GM23248 (cell line): ENCODE measurements at regions not wholly inside any gene's neighbourhood (a gene's known extent, or its start where the extent isn't known, plus 50 kb on each side); places are given as distances from the start of the nearest gene placed in this dataset.
A peak's percentile ranks its signal among the peaks of the same experiment; 100 is the strongest.

Experiments used
- DNase-seq: peaks from one replicate; pipeline ENCODE4 v3.0.0-alpha.2; 2015
- H2AFZ ChIP-seq: fragments of 200-600 bp; sonication (generic); 2 replicates; pipeline ENCODE4 v1.6.1; 2016; ENCODE audit warnings: antibody characterized with exemption
- H3F3A ChIP-seq: fragments of 200-600 bp; sonication (generic); 2 replicates; pipeline ENCODE4 v1.6.1; 2016; ENCODE audit warnings: mild to moderate bottlenecking, antibody characterized with exemption, mixed run types; ENCODE audit not compliant: insufficient read depth
- H3K27ac ChIP-seq: fragments of 200-600 bp; sonication (generic); 2 replicates; pipeline ENCODE4 v1.5.1; 2016; ENCODE audit warnings: mild to moderate bottlenecking
- H3K27me3 ChIP-seq: fragments of 200-600 bp; sonication (generic); replicated peaks from 2 replicates; pipeline ENCODE4 v1.6.1; 2016; ENCODE audit warnings: mild to moderate bottlenecking; ENCODE audit not compliant: insufficient read depth
- H3K36me3 ChIP-seq: fragments of 200-600 bp; sonication (generic); 2 replicates; pipeline ENCODE4 v1.6.1; 2016; ENCODE audit warnings: low read depth, mild to moderate bottlenecking
- H3K4me1 ChIP-seq: fragments of 200-600 bp; sonication (generic); 2 replicates; pipeline ENCODE4 v1.6.1; 2016; ENCODE audit warnings: mild to moderate bottlenecking; ENCODE audit not compliant: insufficient read depth
- H3K4me2 ChIP-seq: fragments of 200-600 bp; sonication (generic); one replicate; pipeline ENCODE4 v1.6.1; 2016; ENCODE audit warnings: mild to moderate bottlenecking; ENCODE audit not compliant: unreplicated experiment
- H3K4me3 ChIP-seq: fragments of 200-600 bp; sonication (generic); 2 replicates; pipeline ENCODE4 v1.5.1; 2016; ENCODE audit warnings: mild to moderate bottlenecking
- H3K79me2 ChIP-seq: fragments of 200-600 bp; sonication (generic); 2 replicates; pipeline ENCODE4 v1.6.1; 2016; ENCODE audit warnings: mild to moderate bottlenecking; ENCODE audit not compliant: insufficient read depth
- H3K9ac ChIP-seq: fragments of 200-600 bp; sonication (generic); 2 replicates; pipeline ENCODE4 v1.6.1; 2016; ENCODE audit warnings: mild to moderate bottlenecking
- H3K9me2 ChIP-seq: fragments of 200-600 bp; sonication (generic); 2 replicates; pipeline ENCODE4 v1.6.1; 2016; ENCODE audit warnings: mixed run types, mild to moderate bottlenecking, moderate library complexity; ENCODE audit not compliant: insufficient read depth
- H3K9me3 ChIP-seq: fragments of 200-600 bp; sonication (generic); one replicate; pipeline ENCODE4 v1.6.1; 2017; ENCODE audit warnings: low read depth
- H4K20me1 ChIP-seq: fragments of 200-600 bp; sonication (generic); 2 replicates; pipeline ENCODE4 v1.6.0; 2016; ENCODE audit not compliant: insufficient read depth
- EZH2 ChIP-seq: fragments of 200-600 bp; sonication (generic); IDR thresholded peaks from 2 replicates; pipeline ENCODE4 v1.6.1; 2018; ENCODE audit warnings: antibody characterized with exemption, mild to moderate bottlenecking; ENCODE audit not compliant: insufficient read depth, poor library complexity, severe bottlenecking
- EZH2phosphoT487 ChIP-seq: fragments of 200-600 bp; sonication (generic); IDR thresholded peaks from 2 replicates; pipeline ENCODE4 v1.6.1; 2018; ENCODE audit warnings: antibody characterized with exemption, moderate library complexity, mild to moderate bottlenecking, low read depth; ENCODE audit not compliant: insufficient read depth
- WGBS, 2 experiments: methylation state at CpG; one replicate each; pipeline ENCODE4 v1.1.6; 2015 to 2017; ENCODE audit warnings: low lambda C conversion rate in 2 of 2, low coverage in 1 of 2; ENCODE audit errors: missing lambda C conversion rate in 2 of 2; 5-methylcytosine and 5-hydroxymethylcytosine counted together
- in situ Hi-C: fragments of 300-500 bp; cut with MboI; formaldehyde crosslinking; loops from 2 replicates; pipeline ENCODE4 v1.15.0; 2020

- Histone ChIP-seq H3K79me2 (no peaks in the 10 kb centered on the region), H3K9me2 (no peaks in the 10 kb centered on the region), H4K20me1 (no peaks in the 10 kb centered on the region), H3K36me3 (no peaks in the 10 kb centered on the region), H3K4me3 (no peak overlapping the region), H3K27ac (no peak overlapping the region), H3K4me1 (no peaks in the 10 kb centered on the region), H2AFZ (no peak overlapping the region), H3F3A (no peaks in the 10 kb centered on the region), H3K27me3 (no peaks in the 10 kb centered on the region), H3K9me3 (no peaks in the 10 kb centered on the region), H3K4me2 (no peak overlapping the region), H3K9ac (no peak overlapping the region)
- no peak for DNase-seq
- TF ChIP-seq EZH2: no peak
- TF ChIP-seq EZH2phosphoT487: no peak
- 10 to 15% methylated on average over 5 of the region's 5 CpGs for WGBS, 2 experiments
- in situ Hi-C loops: no loop called here
Observed at GRCh38 chr7:21361413-21362125, 66.3 kb upstream of the SP4 start.

GRCh38 chr7:21364801-21365271 lies 63.0 kb upstream of the SP4 start:
- Histone ChIP-seq H3K9me2 (no peaks in the 10 kb centered on the region), H3K36me3 (no peaks in the 10 kb centered on the region), H3K27ac (no peak overlapping the region), H3K27me3 (no peaks in the 10 kb centered on the region), H3K9me3 (no peaks in the 10 kb centered on the region), H3K4me3 (no peak overlapping the region), H3F3A (no peaks in the 10 kb centered on the region), H3K9ac (no peak overlapping the region), H4K20me1 (no peaks in the 10 kb centered on the region), H3K4me2 (no peak overlapping the region), H2AFZ (no peak overlapping the region), H3K79me2 (no peaks in the 10 kb centered on the region), H3K4me1 (no peaks in the 10 kb centered on the region)
- in situ Hi-C loops: no loop called here
- WGBS, 2 experiments: 25 to 28% methylated on average over 2 of the region's 2 CpGs
- DNase-seq: no peak
- TF ChIP-seq EZH2phosphoT487 (no peak), EZH2 (no peak)

- Histone ChIP-seq H3F3A (no peaks in the 10 kb centered on the region), H3K9me3 (no peaks in the 10 kb centered on the region), H4K20me1 (no peaks in the 10 kb centered on the region), H3K4me3 (no peak overlapping the region), H3K27me3 (no peaks in the 10 kb centered on the region), H3K36me3 (no peaks in the 10 kb centered on the region), H3K9me2 (no peaks in the 10 kb centered on the region), H3K4me1 (no peaks in the 10 kb centered on the region), H3K4me2 (no peak overlapping the region), H2AFZ (no peak overlapping the region), H3K27ac (no peak overlapping the region), H3K9ac (no peak overlapping the region), H3K79me2 (no peaks in the 10 kb centered on the region)
- peak; percentile 5 for DNase-seq
- in situ Hi-C loops: no loop called here
- TF ChIP-seq EZH2phosphoT487 (no peak), EZH2 (no peak)
- WGBS, 2 experiments: 22 to 26% methylated on average over 6 of the region's 6 CpGs
Observed at GRCh38 chr7:21365866-21366624, 61.8 kb upstream of the SP4 start.

- in situ Hi-C loops: no loop called here
- no peaks in the 10 kb centered on the region for H3F3A ChIP-seq
- no peak for DNase-seq
- no peaks in the 10 kb centered on the region for H3K36me3 ChIP-seq
- no peaks in the 10 kb centered on the region for H3K27me3 ChIP-seq
- H3K27ac ChIP-seq: no peak overlapping the region
- no peaks in the 10 kb centered on the region for H3K9me3 ChIP-seq
- no peak overlapping the region for H2AFZ ChIP-seq
- no peaks in the 10 kb centered on the region for H4K20me1 ChIP-seq
- WGBS, 2 experiments: 42 to 46% methylated on average over 3 of the region's 3 CpGs
- no peak for TF ChIP-seq EZH2
- no peak for TF ChIP-seq EZH2phosphoT487
- H3K79me2 ChIP-seq: no peaks in the 10 kb centered on the region
- no peaks in the 10 kb centered on the region for H3K9me2 ChIP-seq
- H3K4me1 ChIP-seq: no peaks in the 10 kb centered on the region
- H3K9ac ChIP-seq: no peak overlapping the region
- H3K4me2 ChIP-seq: no peak overlapping the region
- no peak overlapping the region for H3K4me3 ChIP-seq
Observed at GRCh38 chr7:21367081-21367480, 60.8 kb upstream of the SP4 start.
